ENCODE measurements at regions not wholly inside any gene's neighbourhood (a gene's known extent, or its start where the extent isn't known, plus 50 kb on each side); places are given as distances from the start of the nearest gene placed in this dataset.

- no peak for DNase-seq
These were observed 223.9 kb upstream of the PPP2R2D start for GRCh38 chr10:131676800-131677421.

GRCh38 chr10:131677671-131678070, 223.1 kb upstream of the PPP2R2D start:
- DNase-seq: no peak

GRCh38 chr10:131678171-131678570, 222.6 kb upstream of the PPP2R2D start:
- no peak for DNase-seq

GRCh38 chr10:131678613-131679012, 222.2 kb upstream of the PPP2R2D start:
- DNase-seq: no peak

- no peak for DNase-seq
These were observed 220.9 kb upstream of the PPP2R2D start for GRCh38 chr10:131679926-131680325.

GRCh38 chr10:131681122-131681521, 219.7 kb upstream of the PPP2R2D start:
- no peak for DNase-seq

- DNase-seq: no peak
These were observed 219.2 kb upstream of the PPP2R2D start for GRCh38 chr10:131681656-131682055.

GRCh38 chr10:131682271-131682962, 218.4 kb upstream of the PPP2R2D start:
- no peak for DNase-seq

- DNase-seq: no peak
These were observed 217.4 kb upstream of the PPP2R2D start for GRCh38 chr10:131683281-131683861.

- no peak for DNase-seq
These were observed 216.9 kb upstream of the PPP2R2D start for GRCh38 chr10:131683941-131684340.

- DNase-seq: no peak
These were observed 215.8 kb upstream of the PPP2R2D start for GRCh38 chr10:131685007-131685406.

GRCh38 chr10:131685576-131685975, 215.2 kb upstream of the PPP2R2D start:
- no peak for DNase-seq

- no peak for DNase-seq
These were observed 213.9 kb upstream of the PPP2R2D start for GRCh38 chr10:131686781-131687420.

- no peak for DNase-seq
These were observed 212.5 kb upstream of the PPP2R2D start for GRCh38 chr10:131688304-131688703.

- no peak for DNase-seq
These were observed 211.8 kb upstream of the PPP2R2D start for GRCh38 chr10:131689016-131689415.

GRCh38 chr10:131689486-131689885, 211.3 kb upstream of the PPP2R2D start:
- DNase-seq: no peak

- no peak for DNase-seq
These were observed 210.7 kb upstream of the PPP2R2D start for GRCh38 chr10:131689954-131690757.

- DNase-seq: no peak
These were observed 210.0 kb upstream of the PPP2R2D start for GRCh38 chr10:131690805-131691239.

GRCh38 chr10:131691481-131692090, 209.2 kb upstream of the PPP2R2D start:
- no peak for DNase-seq

- DNase-seq: no peak
These were observed 208.6 kb upstream of the PPP2R2D start for GRCh38 chr10:131692176-131692575.

- no peak for DNase-seq
These were observed 208.0 kb upstream of the PPP2R2D start for GRCh38 chr10:131692686-131693334.

GRCh38 chr10:131693766-131694165, 207.0 kb upstream of the PPP2R2D start:
- DNase-seq: no peak
